Fibroblast of skin of left quadriceps (primary cell): ENCODE measurements at regions not wholly inside any gene's neighbourhood (a gene's known extent, or its start where the extent isn't known, plus 50 kb on each side); places are given as distances from the start of the nearest gene placed in this dataset.

ENCODE experiments used
- DNase-seq, 2 experiments: peaks; one replicate each; pipeline ENCODE4 v3.0.0-alpha.2; 2013; ENCODE audit warnings: low read depth in 2 of 2

DNA sequence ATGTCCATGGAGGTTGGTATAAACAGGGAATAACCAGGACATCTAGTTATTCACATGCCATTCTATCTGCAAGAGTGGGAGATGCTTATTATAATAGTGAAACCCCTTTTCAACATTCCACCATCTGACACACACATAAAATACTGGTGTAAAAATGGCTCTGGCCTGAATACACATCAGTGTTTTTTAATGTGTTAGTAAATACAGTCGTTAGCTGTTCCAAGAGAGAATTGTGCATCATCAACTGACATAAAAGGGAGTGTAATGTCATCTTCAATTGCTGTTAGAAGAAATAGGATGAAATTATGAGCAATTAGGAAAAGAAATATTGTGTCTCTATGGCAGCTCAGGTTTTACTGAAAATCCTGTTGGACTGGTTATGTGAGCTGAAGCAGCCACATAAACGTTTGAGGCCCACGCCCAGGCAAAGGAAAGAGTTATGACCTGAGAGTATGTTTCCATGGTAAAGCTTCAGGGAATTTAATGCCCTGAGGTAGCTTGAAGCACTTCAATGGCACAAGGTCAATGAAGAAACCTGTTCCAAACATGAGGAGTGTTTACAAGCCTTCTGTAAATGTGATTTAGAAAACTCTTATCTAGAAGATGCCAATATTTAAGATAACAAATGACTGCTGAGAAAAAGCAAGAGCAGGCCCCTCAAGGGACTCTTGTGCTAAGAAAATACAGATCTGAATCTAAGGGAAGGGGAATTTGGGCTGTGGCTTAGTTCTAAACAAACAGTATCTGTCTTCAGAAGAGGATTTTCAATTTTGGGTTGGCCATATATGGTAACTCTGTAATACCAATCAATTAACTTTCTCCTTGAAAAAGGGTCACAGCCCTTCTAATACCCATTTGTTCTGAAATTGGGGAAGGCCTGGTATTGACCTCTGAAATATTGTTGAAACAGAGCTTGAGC, 384.3 kb downstream of the SEC16B start:
- DNase-seq, result no peak

DNA sequence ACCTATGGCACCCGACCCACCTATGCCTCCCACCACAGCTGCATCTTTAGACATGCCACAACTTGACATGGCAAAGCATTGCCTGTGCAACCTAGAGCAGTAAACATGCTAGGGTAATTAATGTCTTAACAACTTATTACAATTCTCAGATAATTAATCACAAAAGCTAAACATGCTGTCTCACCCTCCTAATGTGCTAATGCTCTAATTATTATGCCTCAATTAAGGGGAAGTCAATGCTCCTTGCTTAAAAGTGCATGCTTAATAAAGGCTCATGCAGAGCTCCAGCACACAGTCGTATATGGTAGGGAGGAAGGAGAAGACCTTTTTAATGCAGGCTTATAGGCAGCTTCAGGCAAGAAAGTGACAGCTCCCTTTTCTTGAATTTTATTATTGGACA, 396.0 kb downstream of the SEC16B start:
- DNase-seq, result no peak

DNA sequence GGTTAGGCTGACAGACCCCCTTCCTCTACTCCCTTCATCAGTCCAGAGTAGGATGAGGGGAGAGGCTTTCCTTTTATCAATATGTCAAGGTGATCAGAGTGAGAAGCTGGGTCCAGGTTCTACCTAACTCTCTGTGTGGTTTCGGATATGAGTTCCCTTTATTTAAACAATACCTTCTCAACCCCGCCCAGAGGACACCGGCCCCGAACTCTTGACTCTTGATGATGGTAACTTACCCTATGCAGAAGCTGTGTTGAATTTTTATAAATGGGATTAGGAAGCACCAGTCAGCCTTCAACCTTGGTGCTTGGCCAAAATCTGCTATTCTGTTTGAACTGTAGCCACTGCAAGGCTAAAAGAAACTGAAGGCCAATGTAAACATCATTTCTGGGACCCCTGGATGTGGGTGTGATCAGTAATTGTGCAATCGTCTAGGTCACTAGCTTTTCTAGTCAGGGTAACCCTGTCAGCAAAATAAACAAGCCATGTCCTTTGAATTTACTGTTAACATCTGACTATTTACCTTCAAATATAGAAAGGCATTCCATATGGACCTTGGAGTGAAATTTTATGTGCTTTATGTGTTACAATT, 398.3 kb downstream of the SEC16B start:
- no peak for DNase-seq

DNA sequence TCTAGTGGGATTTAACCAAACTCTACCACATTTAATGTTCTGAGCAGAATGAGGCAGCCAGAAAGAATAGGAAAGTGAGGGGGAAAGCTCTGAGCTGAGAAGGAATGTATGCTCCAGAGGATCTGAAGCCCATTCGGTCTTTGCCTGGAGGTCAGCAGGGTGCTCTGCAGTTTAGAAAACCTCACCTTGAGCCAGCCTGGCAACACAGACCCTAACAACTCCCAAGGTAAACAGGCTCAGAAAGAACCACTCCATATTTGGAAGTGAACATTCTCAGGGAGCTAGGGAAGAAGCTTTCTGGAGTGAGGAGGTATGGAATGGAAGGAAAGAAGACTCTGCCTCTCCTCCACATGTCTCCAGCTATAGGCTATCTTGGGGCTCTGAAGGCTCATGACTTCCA, 398.8 kb downstream of the SEC16B start:
- no peak for DNase-seq

DNA sequence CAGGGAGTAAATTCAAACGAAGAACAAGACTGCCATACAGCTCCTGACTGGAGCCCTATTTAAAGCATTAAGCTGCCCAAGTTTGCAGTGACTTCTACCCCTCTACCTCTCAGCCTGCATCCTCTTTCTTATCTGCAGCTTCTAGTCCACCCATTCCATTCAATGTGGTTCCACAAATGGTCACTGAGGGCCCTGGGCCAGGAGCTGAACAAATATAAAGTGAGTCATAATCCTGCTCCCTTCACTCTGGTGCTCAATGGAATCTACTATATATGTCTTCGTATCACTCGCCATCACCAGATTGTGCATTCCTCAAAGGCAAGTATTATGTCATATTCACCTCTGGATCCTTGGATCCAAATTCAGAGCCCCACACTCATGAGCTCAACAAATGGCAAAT, 398.7 kb downstream of the BRINP2 start:
- no peak for DNase-seq

DNA sequence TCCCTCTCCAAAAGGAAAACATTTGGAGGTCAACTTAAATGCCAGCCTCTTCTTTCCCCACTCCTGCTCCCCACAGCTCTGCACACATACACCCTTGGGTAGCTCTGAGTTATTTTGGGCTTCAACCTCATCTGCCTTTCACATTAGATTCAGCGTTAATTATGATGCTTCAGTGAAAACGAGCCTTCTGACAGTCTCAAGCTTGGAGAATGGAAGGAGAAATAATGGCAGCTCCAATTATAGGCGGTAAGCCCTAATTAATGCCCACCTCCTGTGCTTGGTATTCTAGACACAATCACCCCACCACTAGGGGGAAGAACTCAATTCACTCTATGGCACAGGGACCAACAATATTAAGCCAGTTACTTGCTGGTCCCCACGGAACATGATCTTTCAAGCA, 397.9 kb downstream of the BRINP2 start:
- DNase-seq, result no peak

DNA sequence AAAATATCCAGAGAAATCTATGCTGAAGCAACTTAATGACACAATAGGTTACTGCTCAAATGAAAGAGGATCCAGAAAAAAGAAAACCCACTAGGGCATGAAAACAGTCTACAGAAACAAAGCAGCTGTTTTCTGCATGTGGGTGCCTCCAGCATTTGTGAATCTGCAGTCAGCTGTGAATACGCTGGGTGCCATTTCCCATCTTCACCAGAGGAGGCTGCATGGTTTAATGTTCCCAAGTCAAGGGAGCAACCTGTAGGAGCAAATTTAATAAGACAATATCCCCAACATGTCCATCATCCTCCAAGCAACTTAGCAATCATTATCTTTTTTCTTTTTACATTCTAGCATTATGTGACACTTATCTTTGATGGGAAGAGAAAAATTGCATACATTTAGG, 396.6 kb downstream of the BRINP2 start:
- DNase-seq, result no peak

DNA sequence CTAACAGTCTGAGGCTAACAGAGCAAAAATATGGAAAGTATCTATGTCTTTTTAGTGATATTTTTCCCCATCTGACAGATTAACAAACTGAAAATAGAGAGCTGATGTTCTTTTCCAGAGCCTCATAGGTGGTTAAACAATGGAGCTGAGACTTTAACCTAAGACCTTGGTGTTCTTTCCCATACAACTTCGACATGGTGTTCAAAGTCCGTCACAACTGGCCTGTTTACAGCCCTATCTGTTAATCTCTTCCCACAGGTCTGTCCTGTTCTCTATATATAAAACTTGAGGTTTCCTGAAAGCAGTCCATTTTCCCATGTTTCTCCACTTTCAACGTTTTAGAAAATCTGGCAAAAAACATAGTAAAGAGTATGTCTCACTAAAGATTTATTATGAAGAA, 395.7 kb downstream of the BRINP2 start:
- DNase-seq, result no peak

DNA sequence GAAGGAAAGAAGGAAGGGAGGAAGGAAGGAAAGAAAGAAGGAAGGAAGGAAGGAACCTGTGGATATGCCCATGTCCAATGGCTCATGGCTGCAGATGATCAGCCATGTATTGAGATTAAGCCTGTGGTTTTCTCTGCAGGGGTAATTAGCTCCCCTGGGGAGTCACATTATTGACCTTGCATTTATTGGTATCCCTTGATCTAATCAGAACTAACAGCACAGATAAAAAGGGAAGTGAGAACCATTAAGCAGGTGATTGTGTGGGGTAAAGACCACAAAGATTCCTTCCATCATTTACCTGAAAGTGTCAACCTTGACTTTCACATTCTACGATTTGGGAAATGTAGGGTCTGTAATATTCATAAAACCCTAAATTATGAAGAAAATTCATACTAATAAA, 390.7 kb downstream of the BRINP2 start:
- no peak for DNase-seq

DNA sequence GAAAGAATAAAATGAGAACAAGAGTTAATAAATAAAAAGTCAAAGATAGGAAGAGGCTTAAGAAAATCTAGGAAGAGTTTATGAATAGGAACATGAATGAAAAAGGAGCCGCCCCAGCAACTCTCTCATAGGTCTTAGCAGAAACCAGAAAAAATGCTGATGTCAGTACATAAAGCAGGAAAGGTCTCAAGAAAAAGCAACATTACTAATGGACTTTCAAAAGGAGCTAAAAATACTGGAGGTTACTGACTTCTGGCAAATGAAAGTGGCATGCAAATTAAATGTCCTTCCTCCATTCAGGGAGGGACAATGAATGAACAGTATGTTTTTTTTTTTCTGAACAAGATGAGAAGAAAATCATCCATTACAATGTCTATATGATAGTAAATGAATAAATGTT, 387.6 kb downstream of the BRINP2 start:
- no peak for DNase-seq

DNA sequence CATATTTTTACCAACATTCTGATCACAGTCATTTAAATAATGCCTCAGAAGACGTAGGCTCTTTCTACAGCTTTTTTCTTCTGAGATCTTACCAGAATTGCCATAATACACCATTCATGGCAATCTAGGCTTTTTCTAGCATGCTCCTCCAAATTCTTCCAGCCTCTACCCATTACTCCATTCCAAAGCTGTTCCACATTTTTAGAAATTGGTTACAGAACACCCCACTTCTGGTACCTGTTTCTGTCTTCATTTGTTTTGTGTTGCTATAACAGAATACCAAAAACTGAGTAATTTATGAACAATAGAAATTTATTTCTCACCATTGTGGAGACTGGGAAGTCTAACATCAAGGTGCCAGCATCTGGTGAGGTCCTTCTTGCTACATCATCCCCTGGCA, 385.4 kb downstream of the BRINP2 start:
- DNase-seq, result no peak

DNA sequence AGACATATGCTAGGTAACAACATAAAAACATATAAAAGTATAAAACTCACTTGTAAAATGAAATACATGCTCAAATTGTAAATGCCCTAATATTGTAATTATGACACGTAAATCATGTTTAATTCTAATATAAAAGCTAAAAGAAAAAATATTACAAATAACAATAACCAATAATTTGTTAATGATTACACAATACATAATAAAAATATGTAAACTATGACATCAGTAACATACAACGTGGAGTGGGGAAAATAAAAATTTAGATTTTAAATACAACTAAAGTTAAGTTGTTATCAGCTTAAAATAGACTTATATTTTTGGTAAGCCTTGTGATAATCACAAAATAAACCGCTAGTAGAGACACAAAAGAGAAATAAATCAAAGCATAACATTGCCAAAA, 376.4 kb downstream of the BRINP2 start:
- DNase-seq, result no peak

DNA sequence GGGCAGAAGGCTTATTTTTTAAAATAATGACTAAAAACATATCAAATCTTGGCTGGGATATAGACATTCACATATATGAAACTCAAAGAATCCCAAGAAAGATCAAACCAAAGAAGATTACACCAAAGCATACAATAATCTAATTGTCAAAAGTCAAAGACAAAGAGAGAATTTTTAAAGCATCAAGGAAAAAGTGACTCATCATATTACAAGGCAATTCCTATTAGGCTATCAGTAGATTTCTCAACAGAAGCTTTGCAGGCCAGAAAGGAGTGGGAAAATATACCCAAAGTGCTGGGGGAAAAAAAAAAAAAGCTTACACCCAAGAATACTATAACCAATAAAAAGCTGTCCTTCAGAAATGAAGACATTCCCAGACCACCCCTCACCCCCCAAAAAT, 375.6 kb downstream of the BRINP2 start:
- DNase-seq, result no peak

DNA sequence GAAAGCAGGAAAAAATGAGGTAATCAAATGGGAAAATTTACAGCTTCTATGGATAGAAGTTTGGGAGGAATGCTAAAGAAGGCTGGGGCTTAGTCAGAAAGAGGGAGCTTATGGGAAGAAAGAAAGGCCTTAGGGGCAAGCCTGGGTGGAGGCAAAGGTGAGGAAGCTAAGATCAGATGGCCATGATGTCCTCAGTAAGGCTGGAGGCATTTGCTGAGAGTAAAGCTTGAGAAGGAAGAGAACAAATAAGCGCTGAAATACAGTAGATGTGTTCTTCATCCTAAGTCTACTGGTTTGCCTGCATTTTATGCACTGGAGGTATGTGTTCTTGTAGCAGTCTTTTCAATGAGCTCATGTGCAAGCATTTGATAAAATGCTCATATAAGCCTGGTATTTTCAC, 355.4 kb downstream of the BRINP2 start:
- no peak for DNase-seq

DNA sequence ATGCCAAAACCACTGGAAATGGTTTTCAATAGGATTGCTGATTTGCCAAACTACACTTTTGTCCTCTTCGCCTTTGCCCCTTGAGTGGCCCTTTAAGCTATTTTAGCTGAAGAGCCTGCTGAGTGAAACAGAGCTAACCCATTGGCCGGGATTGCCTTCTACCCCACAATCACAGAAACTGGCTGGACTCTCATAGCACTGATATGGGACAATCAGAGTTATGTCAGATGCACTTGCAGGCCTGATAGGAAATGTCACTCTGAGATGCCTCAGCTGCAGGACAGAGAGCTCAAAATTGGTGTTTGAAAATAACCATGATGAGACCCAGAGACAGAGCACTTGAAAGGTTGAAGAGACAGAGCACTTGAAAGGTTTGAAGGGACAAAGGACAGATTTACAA, 354.4 kb downstream of the BRINP2 start:
- DNase-seq, result no peak

DNA sequence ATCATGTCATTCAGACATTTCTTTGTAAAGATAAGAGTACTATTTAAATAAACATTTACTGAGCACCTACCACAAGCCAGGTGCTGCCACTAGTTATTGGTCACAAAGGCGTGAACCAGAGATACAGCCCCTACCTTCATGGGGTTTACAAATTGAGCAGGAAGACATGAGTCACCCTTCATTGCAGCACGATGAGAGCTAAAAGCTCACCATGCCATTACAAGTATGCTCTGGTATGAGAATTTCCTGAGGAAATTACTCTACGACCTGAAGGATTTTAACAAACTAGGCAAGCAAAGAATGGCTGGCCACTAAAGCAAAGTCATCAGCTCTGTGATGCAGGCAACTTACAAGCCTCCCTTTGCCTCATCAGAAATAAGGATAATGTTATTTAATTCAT, 346.8 kb downstream of the BRINP2 start:
- peak; percentile 9 to 20 for DNase-seq

DNA sequence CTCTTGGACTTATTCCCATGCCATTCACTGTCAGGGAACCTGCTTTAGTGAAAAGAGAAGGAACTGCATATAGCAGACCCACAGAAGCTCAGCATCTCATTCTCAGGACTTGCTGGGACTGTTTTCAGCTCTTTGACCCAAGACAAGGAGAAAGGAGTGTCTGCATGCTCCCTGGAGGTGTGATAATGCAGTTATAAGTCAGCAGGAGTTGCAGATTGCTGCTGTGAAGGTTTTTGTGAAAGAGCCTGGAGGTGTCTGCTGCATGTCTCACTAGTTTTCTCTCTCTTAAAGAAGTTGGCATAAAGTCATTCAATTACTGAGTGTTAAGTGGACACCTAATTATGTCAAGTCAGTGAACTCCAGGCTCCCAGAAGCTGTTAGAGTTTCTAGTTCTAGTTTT, 343.4 kb downstream of the BRINP2 start:
- DNase-seq, result no peak

DNA sequence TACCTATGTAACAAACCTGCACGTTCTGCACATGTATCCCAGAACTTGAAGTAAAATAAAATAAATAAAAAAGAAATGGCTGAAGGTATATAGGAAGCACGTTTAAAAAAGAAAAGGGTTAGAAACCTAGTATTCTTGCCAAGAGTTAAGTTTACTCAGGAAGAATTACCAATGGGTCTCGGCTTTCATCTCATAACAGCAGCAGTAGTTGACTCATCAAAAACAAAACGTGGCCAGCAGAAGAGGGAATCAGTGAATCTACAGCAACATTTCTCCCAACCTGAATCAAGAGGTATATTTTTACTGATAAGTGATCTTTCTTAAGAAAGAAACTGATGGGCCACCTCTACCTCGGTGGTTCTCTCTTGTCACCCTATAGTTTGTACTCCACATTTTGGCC, 340.3 kb downstream of the BRINP2 start:
- DNase-seq, result no peak

DNA sequence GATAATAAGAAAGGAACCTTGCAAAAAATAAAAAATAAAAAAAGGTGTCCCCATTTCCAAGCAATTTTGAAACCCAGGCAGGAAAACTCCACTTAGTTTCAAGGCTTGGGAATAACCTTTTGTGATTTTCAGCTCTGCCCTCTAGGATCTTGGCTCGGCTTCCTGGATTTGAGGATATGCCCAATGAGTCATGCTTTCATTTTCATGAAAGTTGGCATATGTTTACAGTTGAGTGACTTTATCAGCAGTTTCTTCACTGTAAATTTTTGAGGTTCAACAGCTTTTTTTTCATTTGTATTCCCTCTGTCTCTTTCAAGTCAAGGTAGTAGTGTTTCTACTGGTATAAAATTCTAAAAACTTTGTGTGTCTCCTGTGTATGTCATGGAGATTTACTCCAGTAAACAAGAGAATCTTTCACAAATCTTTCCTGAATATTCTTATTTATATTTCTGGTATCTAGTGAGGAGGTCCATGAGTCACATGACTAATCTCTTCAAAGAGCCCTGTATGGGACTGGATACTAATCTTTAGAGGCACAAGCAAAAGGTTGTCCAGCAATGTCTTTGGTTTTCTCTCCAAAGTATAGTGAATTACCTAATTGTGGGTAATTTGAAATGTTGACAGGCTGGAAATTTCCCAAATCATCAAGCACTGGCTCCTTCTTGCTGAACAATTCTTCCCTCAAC, 335.3 kb downstream of the BRINP2 start:
- no peak for DNase-seq

DNA sequence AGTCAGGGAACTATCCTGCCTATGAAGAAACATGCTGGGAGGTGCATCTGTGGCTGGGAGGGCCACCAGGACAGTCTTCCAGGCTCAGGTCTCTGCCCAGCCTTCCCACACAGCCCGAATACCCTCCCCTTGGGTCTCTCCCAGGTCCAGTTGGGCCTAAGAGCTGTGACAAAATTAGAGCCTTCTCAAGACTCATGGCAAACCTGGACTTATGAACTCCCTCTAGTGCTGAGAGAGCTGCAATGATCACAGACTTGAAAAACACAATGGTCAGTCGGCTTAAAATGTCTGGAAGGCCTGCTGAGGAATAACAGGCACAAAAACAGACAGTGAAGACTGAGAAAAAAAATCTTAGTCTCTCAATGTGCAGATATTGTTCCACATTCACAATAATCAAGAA, 325.1 kb downstream of the BRINP2 start:
- DNase-seq, result no peak

DNA sequence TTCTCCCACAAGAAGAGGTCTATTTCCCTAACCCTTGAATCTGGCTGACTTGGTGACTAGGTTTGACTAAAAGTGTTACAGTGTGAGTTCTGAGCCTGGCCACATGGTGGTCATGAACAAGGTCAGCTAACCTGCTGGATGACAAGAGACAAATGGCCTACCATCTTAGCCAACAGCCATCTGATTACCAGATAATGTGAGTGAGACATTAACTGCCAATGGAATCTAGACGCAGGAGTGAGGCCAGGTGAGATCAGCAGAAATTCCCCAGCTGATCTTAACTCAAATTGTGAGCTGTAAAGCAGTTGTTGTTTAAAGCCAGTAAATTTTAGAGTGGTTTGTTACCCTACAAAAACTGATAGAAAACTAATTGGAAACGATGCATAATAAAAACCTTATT, 320.0 kb downstream of the BRINP2 start:
- no peak for DNase-seq

DNA sequence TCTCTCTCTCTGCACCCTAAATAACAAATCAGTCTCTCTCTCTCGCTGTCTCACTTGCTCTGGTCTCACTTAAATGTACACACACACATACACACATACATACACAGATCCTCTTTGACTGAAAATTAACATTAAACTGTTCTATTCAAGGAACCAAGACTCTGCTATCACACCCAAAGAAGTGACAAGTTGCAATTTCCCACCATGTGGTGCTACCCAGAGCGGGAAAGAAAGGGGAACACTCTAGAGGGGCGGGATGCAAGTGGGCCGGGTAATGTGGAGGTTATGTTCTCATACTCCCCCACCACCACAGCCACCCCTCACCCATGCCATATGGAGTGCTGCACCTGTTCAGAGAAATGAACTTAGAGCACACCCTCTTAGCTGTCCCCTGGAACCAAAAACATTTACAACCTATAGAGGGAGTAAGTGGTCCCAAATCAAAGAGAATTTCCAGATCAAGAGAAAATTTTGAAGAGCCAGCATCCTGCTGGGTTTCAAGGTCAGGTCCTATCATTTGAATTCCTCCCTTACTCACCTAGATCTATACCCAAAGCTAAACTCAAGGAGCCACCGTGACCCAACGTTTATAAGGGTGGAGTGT, 319.4 kb downstream of the BRINP2 start:
- DNase-seq, result no peak

DNA sequence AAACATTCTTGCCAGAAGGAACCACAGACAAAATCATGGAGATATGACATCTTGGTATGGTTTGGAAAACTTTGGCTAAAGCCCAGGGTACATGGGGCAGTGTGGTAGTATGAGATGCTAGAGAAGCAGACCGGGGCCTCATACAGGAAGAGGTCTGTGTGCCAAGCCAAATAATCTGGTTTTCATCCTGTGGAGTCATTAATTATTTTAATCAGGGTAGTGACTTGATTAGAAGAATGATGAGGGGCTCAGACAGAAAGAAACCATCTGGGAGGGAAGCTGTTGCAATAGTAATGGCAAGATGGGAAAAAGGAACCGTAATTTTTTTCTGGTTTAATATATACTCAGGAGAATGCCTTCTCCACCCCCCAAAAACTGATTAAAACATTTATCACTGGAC, 318.0 kb downstream of the BRINP2 start:
- DNase-seq, result no peak
